ENCODE measurements at regions not wholly inside any gene's neighbourhood (a gene's known extent, or its start where the extent isn't known, plus 50 kb on each side); places are given as distances from the start of the nearest gene placed in this dataset.
"Not testable (repeated sequence)": the region's sequence is repeated elsewhere in the genome, so short reads cannot be mapped to it uniquely, and the experiment has no call there.

DNA sequence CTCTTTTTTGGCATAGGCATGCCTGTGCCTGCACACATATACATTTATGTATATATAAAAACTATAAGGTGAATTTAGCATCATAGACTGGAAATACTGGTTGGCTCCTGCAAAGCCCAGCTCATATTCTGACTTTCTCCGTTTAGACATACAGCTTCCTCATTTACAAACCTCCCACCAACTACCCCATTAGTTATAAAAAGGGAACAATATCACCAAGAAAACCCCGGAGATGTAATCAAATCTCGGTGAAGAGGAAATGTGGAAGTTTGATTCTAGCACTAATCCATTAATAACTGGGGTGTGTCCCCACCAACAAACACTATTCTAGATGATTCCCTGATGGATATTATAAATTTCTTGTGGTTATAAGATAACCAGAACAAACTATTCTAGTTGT, 517.7 kb upstream of the TBL1XR1 start:
- H3K4me1 ChIP-seq, result no peaks in the 10 kb centered on the region
- H3K27me3 ChIP-seq, result no peaks in the 10 kb centered on the region
- TF ChIP-seq, protein P1, sequence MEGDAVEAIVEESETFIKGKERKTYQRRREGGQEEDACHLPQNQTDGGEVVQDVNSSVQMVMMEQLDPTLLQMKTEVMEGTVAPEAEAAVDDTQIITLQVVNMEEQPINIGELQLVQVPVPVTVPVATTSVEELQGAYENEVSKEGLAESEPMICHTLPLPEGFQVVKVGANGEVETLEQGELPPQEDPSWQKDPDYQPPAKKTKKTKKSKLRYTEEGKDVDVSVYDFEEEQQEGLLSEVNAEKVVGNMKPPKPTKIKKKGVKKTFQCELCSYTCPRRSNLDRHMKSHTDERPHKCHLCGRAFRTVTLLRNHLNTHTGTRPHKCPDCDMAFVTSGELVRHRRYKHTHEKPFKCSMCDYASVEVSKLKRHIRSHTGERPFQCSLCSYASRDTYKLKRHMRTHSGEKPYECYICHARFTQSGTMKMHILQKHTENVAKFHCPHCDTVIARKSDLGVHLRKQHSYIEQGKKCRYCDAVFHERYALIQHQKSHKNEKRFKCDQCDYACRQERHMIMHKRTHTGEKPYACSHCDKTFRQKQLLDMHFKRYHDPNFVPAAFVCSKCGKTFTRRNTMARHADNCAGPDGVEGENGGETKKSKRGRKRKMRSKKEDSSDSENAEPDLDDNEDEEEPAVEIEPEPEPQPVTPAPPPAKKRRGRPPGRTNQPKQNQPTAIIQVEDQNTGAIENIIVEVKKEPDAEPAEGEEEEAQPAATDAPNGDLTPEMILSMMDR (IDR thresholded peaks at IDR 0.05), result no peak
- TF ChIP-seq POLR2A (IDR thresholded peaks at IDR 0.05), result no peak
- WGBS (ENCODE audit: insufficient coverage, low coverage, low lambda C conversion rate, missing lambda C conversion rate), result 62% methylated on average over 3 of the region's 3 CpGs
- intact Hi-C loops (cut with DNase I), result no loop called here
- H3K4me3 ChIP-seq, result no peak overlapping the region
- H3K27ac ChIP-seq, result no peak overlapping the region
- no peaks in the 10 kb centered on the region for H3K9me3 ChIP-seq
- ATAC-seq, result peak in 1 of 4 donors; percentile 30
- no peaks in the 10 kb centered on the region for H3K36me3 ChIP-seq
- DNase-seq, result no peak

DNA sequence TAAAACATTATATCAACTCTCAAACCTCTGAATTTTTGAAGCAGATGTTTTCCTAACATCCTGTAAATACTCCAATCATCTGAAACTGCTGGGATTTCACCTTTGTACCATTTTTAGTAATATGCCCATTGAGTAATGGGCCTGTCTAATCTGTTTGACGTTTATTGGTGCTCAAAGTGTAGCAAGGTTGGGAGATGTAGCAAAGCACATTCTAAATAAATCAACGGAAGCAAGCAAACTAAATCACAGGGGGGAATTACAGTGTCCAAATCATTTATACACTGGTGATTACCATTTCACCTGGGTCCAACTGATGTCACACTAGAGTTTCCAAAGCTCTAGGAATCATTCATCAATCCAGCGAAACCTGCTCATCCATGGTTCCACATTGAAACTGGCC, 518.7 kb upstream of the TBL1XR1 start:
- Histone ChIP-seq H3K27me3 (no peaks in the 10 kb centered on the region), H3K9me3 (no peaks in the 10 kb centered on the region), H3K27ac (no peak overlapping the region), H3K4me3 (no peak overlapping the region), H3K36me3 (no peaks in the 10 kb centered on the region), H3K4me1 (no peaks in the 10 kb centered on the region)
- no peak for TF ChIP-seq POLR2A (IDR thresholded peaks at IDR 0.05)
- TF ChIP-seq, protein P1 (IDR thresholded peaks at IDR 0.05), result no peak
- intact Hi-C loops (cut with DNase I), result no loop called here
- DNase-seq, result no peak
- 68% methylated on average over 3 of the region's 3 CpGs for WGBS (ENCODE audit: insufficient coverage, low coverage, low lambda C conversion rate, missing lambda C conversion rate)
- no peak for ATAC-seq

DNA sequence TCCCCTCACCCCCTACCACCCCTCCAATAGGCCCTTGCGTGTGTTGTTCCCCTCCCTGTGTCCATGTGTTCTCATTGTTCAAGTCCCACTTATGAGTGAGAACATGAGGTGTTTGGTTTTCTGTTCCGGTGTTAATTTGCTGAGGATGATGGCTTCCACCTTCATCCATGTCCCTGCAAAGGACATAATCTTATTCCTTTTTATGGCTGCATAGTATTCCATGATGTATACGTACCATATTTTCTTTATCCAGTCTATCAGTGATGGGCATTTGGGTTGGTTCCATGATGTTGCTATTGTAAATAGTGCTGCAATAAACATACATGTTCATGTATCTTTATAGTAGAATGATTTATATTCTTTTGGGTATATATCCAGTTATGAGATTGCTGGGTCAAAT, 523.6 kb upstream of the TBL1XR1 start:
- H3K4me3 ChIP-seq; DNase-seq; H3K36me3 ChIP-seq; H3K27ac ChIP-seq; H3K27me3 ChIP-seq; H3K9me3 ChIP-seq; intact Hi-C loops (cut with DNase I); ATAC-seq: not testable (repeated sequence)
- 97% methylated on average over 3 of the region's 3 CpGs for WGBS (ENCODE audit: insufficient coverage, low coverage, low lambda C conversion rate, missing lambda C conversion rate)
- H3K4me1 ChIP-seq, result peaks cover 0 to 13% (median 6%) of the 10 kb centered on the region in 4 donors

DNA sequence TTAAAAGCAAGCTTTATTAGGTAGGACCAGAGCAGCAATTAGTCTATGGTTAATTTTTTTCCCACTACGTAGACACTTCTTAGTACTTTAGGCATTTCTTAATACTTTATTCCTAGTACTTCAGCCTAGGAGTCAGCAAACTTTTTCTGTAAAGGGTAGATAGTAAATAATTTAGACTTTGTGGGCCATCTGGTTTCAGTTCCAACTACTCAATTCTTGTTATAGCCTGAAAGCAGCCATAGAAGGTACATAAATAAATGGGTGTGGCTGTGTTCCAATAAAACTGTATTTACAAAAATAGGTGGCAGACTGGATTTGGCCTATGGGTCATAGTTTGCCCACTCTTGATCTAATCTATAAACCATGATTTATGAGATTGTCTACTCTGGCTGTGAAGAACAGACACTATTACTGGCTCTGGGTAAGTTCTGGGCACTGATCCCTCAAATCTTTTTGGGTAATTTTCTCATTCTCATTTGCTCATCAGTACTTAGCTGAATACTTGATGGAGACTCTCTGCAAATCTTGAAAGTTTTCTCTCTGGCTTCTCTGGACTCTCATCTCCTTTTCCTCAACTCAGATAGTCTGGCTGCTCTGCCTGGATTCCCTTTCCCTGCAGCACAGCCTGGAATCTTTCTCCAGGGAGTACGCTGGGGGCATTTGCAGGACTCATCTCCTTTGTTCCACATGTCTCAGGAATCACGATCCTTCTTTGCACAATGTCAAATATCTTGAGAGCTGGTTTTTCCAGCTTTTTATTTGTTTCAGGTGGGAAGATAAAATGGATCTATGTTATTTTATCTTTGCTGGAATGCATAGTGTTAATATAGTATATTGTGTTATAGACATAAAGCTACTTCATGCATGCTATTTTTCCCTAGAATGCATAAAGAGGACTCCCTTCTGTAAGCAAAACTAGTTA, 524.8 kb upstream of the TBL1XR1 start:
- intact Hi-C loops (cut with DNase I), result no loop called here
- Histone ChIP-seq H3K27ac (no peak overlapping the region), H3K4me1 (peaks cover 0 to 13% (median 6%) of the 10 kb centered on the region in 4 donors), H3K4me3 (no peak overlapping the region), H3K27me3 (no peaks in the 10 kb centered on the region), H3K9me3 (no peaks in the 10 kb centered on the region), H3K36me3 (no peaks in the 10 kb centered on the region)
- no peak for TF ChIP-seq POLR2A (IDR thresholded peaks at IDR 0.05)
- TF ChIP-seq, protein P1 (IDR thresholded peaks at IDR 0.05), result no peak
- DNase-seq (no peak), ATAC-seq (no peak)
- WGBS (ENCODE audit: insufficient coverage, low coverage, low lambda C conversion rate, missing lambda C conversion rate), result 73% methylated on average over 3 of the region's 3 CpGs

DNA sequence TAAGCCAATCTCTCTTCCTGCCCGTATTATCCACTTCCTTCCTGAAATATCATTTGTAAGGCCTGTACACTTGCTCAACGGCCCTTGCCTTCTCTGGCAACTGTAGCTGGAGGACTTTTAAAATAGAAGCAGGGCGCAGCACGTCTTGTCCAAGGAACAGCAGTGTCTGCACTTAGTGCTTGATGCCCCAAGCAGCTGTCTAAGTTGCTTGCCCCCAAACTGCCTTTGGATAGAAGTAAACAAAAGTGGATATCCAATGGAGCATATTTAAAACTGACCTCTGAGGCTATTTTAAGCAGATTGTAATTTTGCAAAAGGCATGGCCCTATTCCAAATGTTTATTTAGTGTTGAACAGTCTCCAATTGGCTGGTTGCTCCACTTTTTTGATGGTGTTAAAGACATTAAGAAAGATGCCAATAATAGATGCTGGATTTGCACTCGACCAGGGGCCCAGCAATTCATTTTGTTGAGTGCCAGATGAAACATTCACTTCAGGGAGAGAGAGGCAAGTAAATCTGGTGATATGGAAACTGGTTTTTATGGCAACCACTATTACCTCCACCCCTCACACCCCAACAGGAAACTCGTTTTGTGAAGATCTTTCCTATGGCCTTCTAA, 526.8 kb upstream of the TBL1XR1 start:
- peak in 2 of 3 donors; percentile 34 to 56 for DNase-seq
- no peaks in the 10 kb centered on the region for H3K27me3 ChIP-seq
- no peak for TF ChIP-seq POLR2A (IDR thresholded peaks at IDR 0.05)
- TF ChIP-seq, protein P1 (IDR thresholded peaks at IDR 0.05), result no peak
- H3K4me1 ChIP-seq, result peaks cover 0 to 13% (median 6%) of the 10 kb centered on the region in 4 donors
- H3K4me3 ChIP-seq, result no peak overlapping the region
- H3K27ac ChIP-seq, result no peak overlapping the region
- no peaks in the 10 kb centered on the region for H3K36me3 ChIP-seq
- peak; percentile 86 to 94 (median 88) for ATAC-seq
- H3K9me3 ChIP-seq, result no peaks in the 10 kb centered on the region
- 12% methylated on average over 6 of the region's 6 CpGs for WGBS (ENCODE audit: insufficient coverage, low coverage, low lambda C conversion rate, missing lambda C conversion rate)
- intact Hi-C loops (cut with DNase I), result no loop called here
